ENCODE measurements at regions not wholly inside any gene's neighbourhood (a gene's known extent, or its start where the extent isn't known, plus 50 kb on each side); places are given as distances from the start of the nearest gene placed in this dataset.
A peak's percentile ranks its signal among the peaks of the same experiment; 100 is the strongest.

- TF ChIP-seq FOXA1 (IDR thresholded peaks at IDR 0.05): no peak
- Histone ChIP-seq H3K36me3 (ENCODE audit: control insufficient read depth in 4 of 4, insufficient read depth in 3 of 4, low read depth in 1 of 4, low read length in 3 of 4) (no peaks in the 10 kb centered on the region), H3K27ac (ENCODE audit: low read depth in 1 of 2, low read length in 2 of 2) (no peak overlapping the region), H3K4me1 (ENCODE audit: control insufficient read depth in 4 of 4, insufficient read depth in 4 of 4, low read length in 3 of 4) (no peaks in the 10 kb centered on the region), H3K9me3 (ENCODE audit: control insufficient read depth in 4 of 4, low read length in 3 of 4) (no peaks in the 10 kb centered on the region), H3K4me3 (ENCODE audit: low read depth in 1 of 3, low read length in 3 of 3) (no peak overlapping the region), H3K27me3 (ENCODE audit: control insufficient read depth in 4 of 4, insufficient read depth in 4 of 4, low read length in 3 of 4) (no peaks in the 10 kb centered on the region), H3K9ac (ENCODE audit: low read depth in 1 of 2, low read length in 2 of 2) (no peak overlapping the region)
- no peak for DNase-seq (ENCODE audit: low spot score)
- 80% methylated on average over 3 of the region's 3 CpGs for WGBS
Observed at GRCh38 chr13:90686442-90686841, 661.0 kb upstream of the MIR17HG start.

GRCh38 chr13:90689111-90689510 is 658.4 kb upstream of the MIR17HG start:
- no peak for DNase-seq (ENCODE audit: low spot score)
- no peak overlapping the region for H3K4me3 ChIP-seq (ENCODE audit: low read depth in 1 of 3, low read length in 3 of 3)
- whole genome bisulfite sequencing: 90% methylated on average over 3 of the region's 3 CpGs
- no peaks in the 10 kb centered on the region for H3K4me1 ChIP-seq (ENCODE audit: control insufficient read depth in 4 of 4, insufficient read depth in 4 of 4, low read length in 3 of 4)
- no peak overlapping the region for H3K27ac ChIP-seq (ENCODE audit: low read depth in 1 of 2, low read length in 2 of 2)
- H3K36me3 ChIP-seq (ENCODE audit: control insufficient read depth in 4 of 4, insufficient read depth in 3 of 4, low read depth in 1 of 4, low read length in 3 of 4): no peaks in the 10 kb centered on the region
- no peak overlapping the region for H3K9ac ChIP-seq (ENCODE audit: low read depth in 1 of 2, low read length in 2 of 2)
- no peaks in the 10 kb centered on the region for H3K27me3 ChIP-seq (ENCODE audit: control insufficient read depth in 4 of 4, insufficient read depth in 4 of 4, low read length in 3 of 4)
- TF ChIP-seq RAD21 (IDR thresholded peaks at IDR 0.05): no peak
- TF ChIP-seq MAX (IDR thresholded peaks at IDR 0.05): no peak
- H3K9me3 ChIP-seq (ENCODE audit: control insufficient read depth in 4 of 4, low read length in 3 of 4): no peaks in the 10 kb centered on the region

- TF ChIP-seq RAD21 (IDR thresholded peaks at IDR 0.05): peak in 1 of 2 donors; percentile 20
- no peak for TF ChIP-seq JUND (IDR thresholded peaks at IDR 0.05)
- TF ChIP-seq FOXA2 (IDR thresholded peaks at IDR 0.05): no peak
- 84% methylated on average over 5 of the region's 5 CpGs for WGBS
- Histone ChIP-seq H3K9ac (ENCODE audit: low read depth in 1 of 2, low read length in 2 of 2) (no peak overlapping the region), H3K27me3 (ENCODE audit: control insufficient read depth in 4 of 4, insufficient read depth in 4 of 4, low read length in 3 of 4) (no peaks in the 10 kb centered on the region), H3K27ac (ENCODE audit: low read depth in 1 of 2, low read length in 2 of 2) (no peak overlapping the region), H3K4me1 (ENCODE audit: control insufficient read depth in 4 of 4, insufficient read depth in 4 of 4, low read length in 3 of 4) (no peaks in the 10 kb centered on the region), H3K4me3 (ENCODE audit: low read depth in 1 of 3, low read length in 3 of 3) (no peak overlapping the region), H3K9me3 (ENCODE audit: control insufficient read depth in 4 of 4, low read length in 3 of 4) (no peaks in the 10 kb centered on the region), H3K36me3 (ENCODE audit: control insufficient read depth in 4 of 4, insufficient read depth in 3 of 4, low read depth in 1 of 4, low read length in 3 of 4) (no peaks in the 10 kb centered on the region)
- DNase-seq (ENCODE audit: low spot score): no peak
Observed at GRCh38 chr13:90690458-90691080, 656.9 kb upstream of the MIR17HG start.

GRCh38 chr13:90696254-90696653 is 651.2 kb upstream of the MIR17HG start:
- no peaks in the 10 kb centered on the region for H3K36me3 ChIP-seq (ENCODE audit: control insufficient read depth in 4 of 4, insufficient read depth in 3 of 4, low read depth in 1 of 4, low read length in 3 of 4)
- no peaks in the 10 kb centered on the region for H3K4me1 ChIP-seq (ENCODE audit: control insufficient read depth in 4 of 4, insufficient read depth in 4 of 4, low read length in 3 of 4)
- H3K4me3 ChIP-seq (ENCODE audit: low read depth in 1 of 3, low read length in 3 of 3): no peak overlapping the region
- H3K9ac ChIP-seq (ENCODE audit: low read depth in 1 of 2, low read length in 2 of 2): no peak overlapping the region
- WGBS: 82% methylated on average over 1 of the region's 1 CpG
- H3K9me3 ChIP-seq (ENCODE audit: control insufficient read depth in 4 of 4, low read length in 3 of 4): peaks cover 0 to 6% (median 0%) of the 10 kb centered on the region in 4 donors
- H3K27ac ChIP-seq (ENCODE audit: low read depth in 1 of 2, low read length in 2 of 2): no peak overlapping the region
- no peak for DNase-seq (ENCODE audit: low spot score)
- no peaks in the 10 kb centered on the region for H3K27me3 ChIP-seq (ENCODE audit: control insufficient read depth in 4 of 4, insufficient read depth in 4 of 4, low read length in 3 of 4)
- TF ChIP-seq RXRA (IDR thresholded peaks at IDR 0.05) (no peak), EGR1 (IDR thresholded peaks at IDR 0.05; ENCODE audit: low read depth in 2 of 2) (no peak), REST (IDR thresholded peaks at IDR 0.05) (no peak), TAF1 (conservative IDR thresholded peaks at IDR 0.05) (no peak), MAX (IDR thresholded peaks at IDR 0.05) (no peak), CTCF (IDR thresholded peaks at IDR 0.05; ENCODE audit: low read depth, low read length, missing input control) (no peak), HNF4G (IDR thresholded peaks at IDR 0.05) (no peak), RAD21 (IDR thresholded peaks at IDR 0.05) (no peak)

All from liver (tissue), 8 donors.